GM23338 (cell line): ENCODE measurements at regions not wholly inside any gene's neighbourhood (a gene's known extent, or its start where the extent isn't known, plus 50 kb on each side); places are given as distances from the start of the nearest gene placed in this dataset.

Experiments
- ATAC-seq: fragments of 200-7000 bp; cut with Tn5 transposase; 3 replicates; pipeline ENCODE4 v1.9.1; 2020
- DNase-seq: peaks from one replicate; pipeline ENCODE4 v3.0.0-alpha.2; 2015; ENCODE audit warnings: low spot score
- H2AFZ ChIP-seq: fragments of 200-600 bp; sonication (generic); 2 replicates; pipeline ENCODE4 v1.8.0; 2016; ENCODE audit warnings: antibody characterized with exemption, mild to moderate bottlenecking, moderate library complexity
- H3F3A ChIP-seq: fragments of 200-600 bp; sonication (generic); replicated peaks from 2 replicates; pipeline ENCODE4 v1.8.0; 2017; ENCODE audit warnings: antibody characterized with exemption, mixed run types, low read depth
- H3K27ac ChIP-seq: fragments of 200-600 bp; sonication (generic); 2 replicates; pipeline ENCODE4 v1.6.1; 2016; ENCODE audit warnings: low read depth
- H3K27me3 ChIP-seq: fragments of 200-600 bp; sonication (generic); 2 replicates; pipeline ENCODE4 v1.8.0; 2016; ENCODE audit warnings: mild to moderate bottlenecking, mixed run types, moderate library complexity; ENCODE audit not compliant: insufficient read depth
- H3K36me3 ChIP-seq: fragments of 200-600 bp; sonication (generic); 2 replicates; pipeline ENCODE4 v1.8.0; 2016; ENCODE audit warnings: mild to moderate bottlenecking; ENCODE audit not compliant: insufficient read depth
- H3K4me1 ChIP-seq: fragments of 200-600 bp; sonication (generic); 2 replicates; pipeline ENCODE4 v1.8.0; 2016; ENCODE audit warnings: mild to moderate bottlenecking, moderate library complexity; ENCODE audit not compliant: insufficient read depth
- H3K4me2 ChIP-seq: fragments of 200-600 bp; sonication (generic); 2 replicates; pipeline ENCODE4 v1.7.1; 2017; ENCODE audit warnings: mixed run types
- H3K4me3 ChIP-seq: fragments of 200-600 bp; sonication (generic); 2 replicates; pipeline ENCODE4 v1.6.1; 2016; ENCODE audit warnings: mixed run types
- H3K79me2 ChIP-seq: fragments of 200-600 bp; sonication (generic); replicated peaks from 2 replicates; pipeline ENCODE4 v1.8.0; 2017; ENCODE audit warnings: mild to moderate bottlenecking; ENCODE audit not compliant: insufficient read depth
- H3K9me2 ChIP-seq: fragments of 200-600 bp; sonication (generic); 2 replicates; pipeline ENCODE4 v1.8.0; 2017; ENCODE audit not compliant: insufficient read depth
- H4K20me1 ChIP-seq: fragments of 200-600 bp; sonication (generic); replicated peaks from 2 replicates; pipeline ENCODE4 v1.8.0; 2017; ENCODE audit warnings: mild to moderate bottlenecking; ENCODE audit not compliant: insufficient read depth
- H3K27ac Mint-ChIP-seq: 2 replicates; pipeline ENCODE4 v1.8.0; 2020; ENCODE audit warnings: inconsistent platforms, mild to moderate bottlenecking, moderate library complexity, mixed read lengths
- H3K27me3 Mint-ChIP-seq: 3 replicates; pipeline ENCODE4 v1.8.0; 2022; ENCODE audit warnings: low read depth, mild to moderate bottlenecking, moderate library complexity, mixed read lengths, inconsistent platforms; ENCODE audit not compliant: insufficient read depth, poor library complexity
- H3K36me3 Mint-ChIP-seq: 3 replicates; pipeline ENCODE4 v1.8.0; 2021; ENCODE audit warnings: low read depth, mild to moderate bottlenecking, inconsistent platforms, moderate library complexity, mixed read lengths
- H3K4me1 Mint-ChIP-seq: 3 replicates; pipeline ENCODE4 v1.8.0; 2020; ENCODE audit warnings: mild to moderate bottlenecking, inconsistent platforms, mixed read lengths
- H3K4me3 Mint-ChIP-seq: 3 replicates; pipeline ENCODE4 v1.8.0; 2021; ENCODE audit warnings: moderate library complexity, mild to moderate bottlenecking, inconsistent platforms, mixed read lengths
- H3K9me3 Mint-ChIP-seq: 3 replicates; pipeline ENCODE4 v1.8.0; 2020; ENCODE audit warnings: moderate library complexity, mild to moderate bottlenecking, inconsistent platforms, mixed read lengths
- EZH2 ChIP-seq: fragments of 200-600 bp; sonication (generic); IDR thresholded peaks from one replicate; pipeline ENCODE4 v1.8.0; 2017; ENCODE audit warnings: antibody characterized with exemption, mild to moderate bottlenecking, low read depth; ENCODE audit not compliant: unreplicated experiment
- EZH2phosphoT487 ChIP-seq: fragments of 200-600 bp; sonication (generic); IDR thresholded peaks from one replicate; pipeline ENCODE4 v1.8.1; 2018; ENCODE audit warnings: antibody characterized with exemption; ENCODE audit not compliant: unreplicated experiment
- TF ChIP-seq, protein P1 (sequence below): fragments of 250-450 bp; sonication (Bioruptor Pico); IDR thresholded peaks from 2 replicates; pipeline ENCODE4 v1.5.0; 2020; ENCODE audit warnings: mild to moderate bottlenecking, moderate library complexity
- TF ChIP-seq, protein P2 (sequence below): IDR thresholded peaks from 2 replicates; pipeline ENCODE4 v1.6.1; 2016; ENCODE audit warnings: antibody characterized with exemption

- TF ChIP-seq, protein P1, sequence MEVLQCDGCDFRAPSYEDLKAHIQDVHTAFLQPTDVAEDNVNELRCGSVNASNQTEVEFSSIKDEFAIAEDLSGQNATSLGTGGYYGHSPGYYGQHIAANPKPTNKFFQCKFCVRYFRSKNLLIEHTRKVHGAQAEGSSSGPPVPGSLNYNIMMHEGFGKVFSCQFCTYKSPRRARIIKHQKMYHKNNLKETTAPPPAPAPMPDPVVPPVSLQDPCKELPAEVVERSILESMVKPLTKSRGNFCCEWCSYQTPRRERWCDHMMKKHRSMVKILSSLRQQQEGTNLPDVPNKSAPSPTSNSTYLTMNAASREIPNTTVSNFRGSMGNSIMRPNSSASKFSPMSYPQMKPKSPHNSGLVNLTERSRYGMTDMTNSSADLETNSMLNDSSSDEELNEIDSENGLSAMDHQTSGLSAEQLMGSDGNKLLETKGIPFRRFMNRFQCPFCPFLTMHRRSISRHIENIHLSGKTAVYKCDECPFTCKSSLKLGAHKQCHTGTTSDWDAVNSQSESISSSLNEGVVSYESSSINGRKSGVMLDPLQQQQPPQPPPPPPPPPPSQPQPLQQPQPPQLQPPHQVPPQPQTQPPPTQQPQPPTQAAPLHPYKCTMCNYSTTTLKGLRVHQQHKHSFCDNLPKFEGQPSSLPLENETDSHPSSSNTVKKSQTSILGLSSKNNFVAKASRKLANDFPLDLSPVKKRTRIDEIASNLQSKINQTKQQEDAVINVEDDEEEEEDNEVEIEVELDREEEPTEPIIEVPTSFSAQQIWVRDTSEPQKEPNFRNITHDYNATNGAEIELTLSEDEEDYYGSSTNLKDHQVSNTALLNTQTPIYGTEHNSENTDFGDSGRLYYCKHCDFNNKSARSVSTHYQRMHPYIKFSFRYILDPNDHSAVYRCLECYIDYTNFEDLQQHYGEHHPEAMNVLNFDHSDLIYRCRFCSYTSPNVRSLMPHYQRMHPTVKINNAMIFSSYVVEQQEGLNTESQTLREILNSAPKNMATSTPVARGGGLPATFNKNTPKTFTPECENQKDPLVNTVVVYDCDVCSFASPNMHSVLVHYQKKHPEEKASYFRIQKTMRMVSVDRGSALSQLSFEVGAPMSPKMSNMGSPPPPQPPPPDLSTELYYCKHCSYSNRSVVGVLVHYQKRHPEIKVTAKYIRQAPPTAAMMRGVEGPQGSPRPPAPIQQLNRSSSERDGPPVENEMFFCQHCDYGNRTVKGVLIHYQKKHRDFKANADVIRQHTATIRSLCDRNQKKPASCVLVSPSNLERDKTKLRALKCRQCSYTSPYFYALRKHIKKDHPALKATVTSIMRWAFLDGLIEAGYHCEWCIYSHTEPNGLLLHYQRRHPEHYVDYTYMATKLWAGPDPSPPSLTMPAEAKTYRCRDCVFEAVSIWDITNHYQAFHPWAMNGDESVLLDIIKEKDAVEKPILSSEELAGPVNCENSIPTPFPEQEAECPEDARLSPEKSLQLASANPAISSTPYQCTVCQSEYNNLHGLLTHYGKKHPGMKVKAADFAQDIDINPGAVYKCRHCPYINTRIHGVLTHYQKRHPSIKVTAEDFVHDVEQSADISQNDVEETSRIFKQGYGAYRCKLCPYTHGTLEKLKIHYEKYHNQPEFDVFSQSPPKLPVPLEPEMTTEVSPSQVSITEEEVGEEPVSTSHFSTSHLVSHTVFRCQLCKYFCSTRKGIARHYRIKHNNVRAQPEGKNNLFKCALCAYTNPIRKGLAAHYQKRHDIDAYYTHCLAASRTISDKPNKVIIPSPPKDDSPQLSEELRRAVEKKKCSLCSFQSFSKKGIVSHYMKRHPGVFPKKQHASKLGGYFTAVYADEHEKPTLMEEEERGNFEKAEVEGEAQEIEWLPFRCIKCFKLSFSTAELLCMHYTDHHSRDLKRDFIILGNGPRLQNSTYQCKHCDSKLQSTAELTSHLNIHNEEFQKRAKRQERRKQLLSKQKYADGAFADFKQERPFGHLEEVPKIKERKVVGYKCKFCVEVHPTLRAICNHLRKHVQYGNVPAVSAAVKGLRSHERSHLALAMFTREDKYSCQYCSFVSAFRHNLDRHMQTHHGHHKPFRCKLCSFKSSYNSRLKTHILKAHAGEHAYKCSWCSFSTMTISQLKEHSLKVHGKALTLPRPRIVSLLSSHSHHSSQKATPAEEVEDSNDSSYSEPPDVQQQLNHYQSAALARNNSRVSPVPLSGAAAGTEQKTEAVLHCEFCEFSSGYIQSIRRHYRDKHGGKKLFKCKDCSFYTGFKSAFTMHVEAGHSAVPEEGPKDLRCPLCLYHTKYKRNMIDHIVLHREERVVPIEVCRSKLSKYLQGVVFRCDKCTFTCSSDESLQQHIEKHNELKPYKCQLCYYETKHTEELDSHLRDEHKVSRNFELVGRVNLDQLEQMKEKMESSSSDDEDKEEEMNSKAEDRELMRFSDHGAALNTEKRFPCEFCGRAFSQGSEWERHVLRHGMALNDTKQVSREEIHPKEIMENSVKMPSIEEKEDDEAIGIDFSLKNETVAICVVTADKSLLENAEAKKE (CRISPR knock-in tag) = no peak
- no peak for TF ChIP-seq EZH2phosphoT487
- TF ChIP-seq, protein P2, sequence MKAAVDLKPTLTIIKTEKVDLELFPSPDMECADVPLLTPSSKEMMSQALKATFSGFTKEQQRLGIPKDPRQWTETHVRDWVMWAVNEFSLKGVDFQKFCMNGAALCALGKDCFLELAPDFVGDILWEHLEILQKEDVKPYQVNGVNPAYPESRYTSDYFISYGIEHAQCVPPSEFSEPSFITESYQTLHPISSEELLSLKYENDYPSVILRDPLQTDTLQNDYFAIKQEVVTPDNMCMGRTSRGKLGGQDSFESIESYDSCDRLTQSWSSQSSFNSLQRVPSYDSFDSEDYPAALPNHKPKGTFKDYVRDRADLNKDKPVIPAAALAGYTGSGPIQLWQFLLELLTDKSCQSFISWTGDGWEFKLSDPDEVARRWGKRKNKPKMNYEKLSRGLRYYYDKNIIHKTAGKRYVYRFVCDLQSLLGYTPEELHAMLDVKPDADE = no peak
- TF ChIP-seq EZH2 = no peak
Measured at GRCh38 chr4:125112536-125112935, 202.2 kb upstream of the FAT4 start (continued).

DNA sequence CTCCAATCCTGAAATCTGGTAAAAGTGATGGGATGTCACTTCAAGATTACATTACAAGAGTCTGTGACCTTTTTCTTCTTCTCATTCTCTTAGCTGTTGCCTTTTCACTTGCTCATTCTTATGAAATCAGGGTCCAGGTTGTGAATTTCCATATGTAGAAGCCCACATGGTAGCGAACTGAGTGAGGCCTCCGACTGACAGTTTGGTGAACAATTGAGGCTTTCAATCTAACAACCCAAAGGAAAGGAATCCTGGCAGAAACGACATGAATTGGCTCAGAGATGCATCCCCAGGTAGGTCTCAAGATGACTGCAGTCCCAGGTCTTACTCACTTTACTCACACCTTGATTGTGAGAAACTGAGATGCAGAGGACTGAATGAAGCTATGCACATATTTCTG lies 203.4 kb upstream of the FAT4 start:
- Histone ChIP-seq H3K27ac (no peak overlapping the region), H4K20me1 (no peaks in the 10 kb centered on the region), H3K27me3 (no peaks in the 10 kb centered on the region), H3K4me2 (peak overlapping the region; percentile 21; the same call in 1 of the 2 replicates), H3K4me3 (no peak overlapping the region), H3K9me2 (no peaks in the 10 kb centered on the region), H3K4me1 (peaks cover 8% of the 10 kb centered on the region; the same call in 1 of the 2 replicates), H3F3A (no peaks in the 10 kb centered on the region), H2AFZ (peak overlapping the region; percentile 81; the same call in 1 of the 2 replicates), H3K79me2 (no peaks in the 10 kb centered on the region), H3K36me3 (no peaks in the 10 kb centered on the region)
- Mint-ChIP-seq H3K4me3 (no peak overlapping the region), H3K4me1 (peaks cover 15% of the 10 kb centered on the region), H3K27me3 (no peaks in the 10 kb centered on the region), H3K27ac (peak overlapping the region; percentile 37), H3K9me3 (no peaks in the 10 kb centered on the region), H3K36me3 (no peaks in the 10 kb centered on the region)
- DNase-seq (peak; percentile 17), ATAC-seq (peak; percentile 74)
- TF ChIP-seq EZH2 = no peak
- TF ChIP-seq, protein P1 (CRISPR knock-in tag) = peak; percentile 24; the same call in 1 of the 2 replicates
